ENCODE measurements at regions not wholly inside any gene's neighbourhood (a gene's known extent, or its start where the extent isn't known, plus 50 kb on each side); places are given as distances from the start of the nearest gene placed in this dataset.

- no peak for TF ChIP-seq CTCF (IDR thresholded peaks at IDR 0.05; ENCODE audit: insufficient read depth, low read length)
- TF ChIP-seq POLR2AphosphoS5 (IDR thresholded peaks at IDR 0.05; ENCODE audit: low read depth), result no peak
- no peak for TF ChIP-seq REST (IDR thresholded peaks at IDR 0.05; ENCODE audit: insufficient replicate concordance, low read depth)
- no peak for TF ChIP-seq SPI1 (IDR thresholded peaks at IDR 0.05; ENCODE audit: borderline replicate concordance, low read depth)
Observed at GRCh38 chr18:4597301-4597700, 142.2 kb upstream of the DLGAP1 start.
